ENCODE measurements at regions not wholly inside any gene's neighbourhood (a gene's known extent, or its start where the extent isn't known, plus 50 kb on each side); places are given as distances from the start of the nearest gene placed in this dataset.
"Not testable (repeated sequence)": the region's sequence is repeated elsewhere in the genome, so short reads cannot be mapped to it uniquely, and the experiment has no call there.

GRCh38 chr12:7554831-7555230 is 51.3 kb upstream of the CD163 start:
- TF ChIP-seq, protein P1, sequence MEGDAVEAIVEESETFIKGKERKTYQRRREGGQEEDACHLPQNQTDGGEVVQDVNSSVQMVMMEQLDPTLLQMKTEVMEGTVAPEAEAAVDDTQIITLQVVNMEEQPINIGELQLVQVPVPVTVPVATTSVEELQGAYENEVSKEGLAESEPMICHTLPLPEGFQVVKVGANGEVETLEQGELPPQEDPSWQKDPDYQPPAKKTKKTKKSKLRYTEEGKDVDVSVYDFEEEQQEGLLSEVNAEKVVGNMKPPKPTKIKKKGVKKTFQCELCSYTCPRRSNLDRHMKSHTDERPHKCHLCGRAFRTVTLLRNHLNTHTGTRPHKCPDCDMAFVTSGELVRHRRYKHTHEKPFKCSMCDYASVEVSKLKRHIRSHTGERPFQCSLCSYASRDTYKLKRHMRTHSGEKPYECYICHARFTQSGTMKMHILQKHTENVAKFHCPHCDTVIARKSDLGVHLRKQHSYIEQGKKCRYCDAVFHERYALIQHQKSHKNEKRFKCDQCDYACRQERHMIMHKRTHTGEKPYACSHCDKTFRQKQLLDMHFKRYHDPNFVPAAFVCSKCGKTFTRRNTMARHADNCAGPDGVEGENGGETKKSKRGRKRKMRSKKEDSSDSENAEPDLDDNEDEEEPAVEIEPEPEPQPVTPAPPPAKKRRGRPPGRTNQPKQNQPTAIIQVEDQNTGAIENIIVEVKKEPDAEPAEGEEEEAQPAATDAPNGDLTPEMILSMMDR (IDR thresholded peaks at IDR 0.05): not testable (repeated sequence)
- not testable (repeated sequence) for TF ChIP-seq POLR2A (IDR thresholded peaks at IDR 0.05)
